ENCODE measurements at regions not wholly inside any gene's neighbourhood (a gene's known extent, or its start where the extent isn't known, plus 50 kb on each side); places are given as distances from the start of the nearest gene placed in this dataset.

- Histone ChIP-seq H4K20me1 (replicated peaks; ENCODE audit: control insufficient read depth, extremely low read depth, insufficient read depth, low read length) (no peaks in the 10 kb centered on the region), H3K9ac (replicated peaks; ENCODE audit: extremely low read depth, insufficient read depth, low read length) (no peak overlapping the region), H3K4me2 (ENCODE audit: insufficient read depth, low read length) (no peak overlapping the region), H3K9me1 (replicated peaks; ENCODE audit: control insufficient read depth, extremely low read depth, insufficient read depth, low read length) (no peaks in the 10 kb centered on the region), H3K4me3 (replicated peaks in 1 of 3; ENCODE audit: insufficient read depth in 1 of 3, low read depth in 1 of 3, low read length in 3 of 3) (no peak overlapping the region), H3K27ac (ENCODE audit: insufficient read depth, low read depth, low read length) (no peak overlapping the region), H3K79me2 (ENCODE audit: control insufficient read depth, insufficient read depth, low read length) (no peaks in the 10 kb centered on the region), H3K4me1 (ENCODE audit: control insufficient read depth, extremely low read depth, insufficient read depth, low read length) (no peaks in the 10 kb centered on the region), H3K27me3 (ENCODE audit: control insufficient read depth in 2 of 2, insufficient read depth in 2 of 2, low read length in 2 of 2) (no peaks in the 10 kb centered on the region), H2AFZ (ENCODE audit: low read depth, low read length) (no peak overlapping the region), H3K9me3 (replicated peaks; ENCODE audit: control insufficient read depth, insufficient read depth, low read length) (peaks cover 5% of the 10 kb centered on the region), H3K36me3 (ENCODE audit: control insufficient read depth in 2 of 2, extremely low read depth in 1 of 2, insufficient read depth in 2 of 2, low read length in 2 of 2) (no peaks in the 10 kb centered on the region)
- no peak for DNase-seq (ENCODE audit: low read depth, low spot score)
- TF ChIP-seq POLR2A (IDR thresholded peaks at IDR 0.05; ENCODE audit: low read depth, low read length) (no peak), GATA2 (IDR thresholded peaks at IDR 0.05; ENCODE audit: insufficient read depth, insufficient read length, low read depth, low read length) (no peak), MYC (IDR thresholded peaks at IDR 0.05; ENCODE audit: low read depth, low read length) (no peak), MAX (IDR thresholded peaks at IDR 0.05; ENCODE audit: insufficient read depth, insufficient read length) (no peak), FOS (IDR thresholded peaks at IDR 0.05; ENCODE audit: borderline replicate concordance, insufficient read depth, low read length) (no peak), CTCF (IDR thresholded peaks at IDR 0.05; ENCODE audit: extremely low read depth in 1 of 2, insufficient read depth in 1 of 2, low read depth in 1 of 2, low read length in 2 of 2) (no peak), EZH2 (IDR thresholded peaks at IDR 0.05; ENCODE audit: borderline replicate concordance, low read depth, low read length, severe bottlenecking) (no peak), POLR2AphosphoS5 (IDR thresholded peaks at IDR 0.05; ENCODE audit: insufficient read depth, low read depth, low read length) (no peak), JUN (IDR thresholded peaks at IDR 0.05; ENCODE audit: borderline replicate concordance, insufficient read depth, insufficient read length, low read depth) (no peak)
- CTCF ChIA-PET, result no interaction called here
- intact Hi-C loops (cut with micrococcal nuclease), result no loop called here
- FAIRE-seq, result no peak
- no TSS peak for BruUV-seq (replicated peaks)
- POLR2A ChIA-PET, result no interaction called here
- dilution Hi-C loops (cut with MboI; ENCODE audit: extremely low pct_ligation_motif_present, low sequenced_read_pairs), result no loop called here
Measured at GRCh38 chr2:425947-426346, 138.1 kb upstream of the ALKAL2 start.

All from endothelial cell of umbilical vein (primary cell).